ENCODE measurements at regions not wholly inside any gene's neighbourhood (a gene's known extent, or its start where the extent isn't known, plus 50 kb on each side); places are given as distances from the start of the nearest gene placed in this dataset.

DNA sequence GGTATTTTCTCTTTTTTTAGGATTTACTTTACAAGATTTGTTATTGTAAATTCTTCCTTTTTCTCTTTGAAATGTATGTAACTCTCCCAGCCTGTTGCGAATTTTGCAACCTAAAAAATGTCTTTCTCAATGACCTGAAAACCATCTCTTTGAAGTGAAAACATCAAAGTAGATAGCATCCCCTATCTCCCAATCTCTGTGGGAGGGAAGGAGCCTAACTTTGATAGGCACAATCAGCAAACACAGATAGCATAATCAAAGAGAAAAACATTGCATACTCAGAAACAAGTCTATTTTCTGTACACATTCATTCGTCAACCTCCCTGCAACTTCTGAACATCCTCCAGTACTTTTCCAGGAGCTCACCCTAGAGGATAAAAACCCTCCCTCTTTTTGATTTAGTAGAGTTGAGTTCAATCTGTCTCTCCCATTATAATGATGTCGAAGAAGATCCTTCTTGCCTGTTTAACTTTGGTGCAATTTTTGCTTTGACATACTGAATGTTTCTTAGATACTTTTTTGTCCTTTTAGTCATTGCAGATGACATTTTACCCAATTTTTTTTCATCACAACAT, 849.2 kb upstream of the LRFN5 start:
- Histone ChIP-seq H3K9me3 (no peaks in the 10 kb centered on the region), H3K4me1 (no peaks in the 10 kb centered on the region), H3K4me3 (no peak overlapping the region), H3K36me3 (replicated peaks in 1 of 2; ENCODE audit: insufficient read depth in 1 of 2, low read depth in 2 of 2) (no peaks in the 10 kb centered on the region), H3K27me3 (no peaks in the 10 kb centered on the region), H3K27ac (no peak overlapping the region)
- intact Hi-C loops (cut with DNase I): no loop called here
- TF ChIP-seq, protein P1, sequence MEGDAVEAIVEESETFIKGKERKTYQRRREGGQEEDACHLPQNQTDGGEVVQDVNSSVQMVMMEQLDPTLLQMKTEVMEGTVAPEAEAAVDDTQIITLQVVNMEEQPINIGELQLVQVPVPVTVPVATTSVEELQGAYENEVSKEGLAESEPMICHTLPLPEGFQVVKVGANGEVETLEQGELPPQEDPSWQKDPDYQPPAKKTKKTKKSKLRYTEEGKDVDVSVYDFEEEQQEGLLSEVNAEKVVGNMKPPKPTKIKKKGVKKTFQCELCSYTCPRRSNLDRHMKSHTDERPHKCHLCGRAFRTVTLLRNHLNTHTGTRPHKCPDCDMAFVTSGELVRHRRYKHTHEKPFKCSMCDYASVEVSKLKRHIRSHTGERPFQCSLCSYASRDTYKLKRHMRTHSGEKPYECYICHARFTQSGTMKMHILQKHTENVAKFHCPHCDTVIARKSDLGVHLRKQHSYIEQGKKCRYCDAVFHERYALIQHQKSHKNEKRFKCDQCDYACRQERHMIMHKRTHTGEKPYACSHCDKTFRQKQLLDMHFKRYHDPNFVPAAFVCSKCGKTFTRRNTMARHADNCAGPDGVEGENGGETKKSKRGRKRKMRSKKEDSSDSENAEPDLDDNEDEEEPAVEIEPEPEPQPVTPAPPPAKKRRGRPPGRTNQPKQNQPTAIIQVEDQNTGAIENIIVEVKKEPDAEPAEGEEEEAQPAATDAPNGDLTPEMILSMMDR (IDR thresholded peaks at IDR 0.05): no peak
- TF ChIP-seq POLR2A (IDR thresholded peaks at IDR 0.05): no peak
- ATAC-seq (no peak), DNase-seq (no peak)
- WGBS, 2 donors: 39 to 41% methylated on average over 3 of the region's 3 CpGs

DNA sequence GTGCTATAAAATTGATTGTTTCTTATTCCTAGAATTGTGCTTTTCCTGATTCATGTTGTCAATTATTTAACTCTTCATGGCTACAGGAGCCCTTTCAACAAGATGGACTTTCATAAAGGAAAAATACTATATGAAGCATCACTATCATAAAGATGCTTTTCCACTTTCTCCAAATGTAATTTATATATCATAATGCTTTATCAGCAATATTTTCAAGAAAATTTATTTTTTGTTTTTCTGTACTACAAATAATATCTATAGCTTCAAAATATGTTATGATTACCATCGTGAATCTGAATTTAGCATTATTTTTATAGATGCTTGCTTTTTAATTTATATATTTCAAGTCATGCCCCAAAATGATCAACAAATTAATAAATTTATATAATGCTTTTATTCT, 873.5 kb upstream of the LRFN5 start:
- ATAC-seq: no peak
- no peak for TF ChIP-seq POLR2A (IDR thresholded peaks at IDR 0.05)
- 64 to 67% methylated on average over 1 of the region's 1 CpG for WGBS, 2 donors
- no peak for DNase-seq
- H3K36me3 ChIP-seq (replicated peaks in 1 of 2; ENCODE audit: insufficient read depth in 1 of 2, low read depth in 2 of 2): no peaks in the 10 kb centered on the region
- H3K27me3 ChIP-seq: no peaks in the 10 kb centered on the region
- no peaks in the 10 kb centered on the region for H3K4me1 ChIP-seq
- H3K9me3 ChIP-seq: no peaks in the 10 kb centered on the region
- no peak overlapping the region for H3K27ac ChIP-seq
- intact Hi-C loops (cut with DNase I): no loop called here
- no peak overlapping the region for H3K4me3 ChIP-seq

DNA sequence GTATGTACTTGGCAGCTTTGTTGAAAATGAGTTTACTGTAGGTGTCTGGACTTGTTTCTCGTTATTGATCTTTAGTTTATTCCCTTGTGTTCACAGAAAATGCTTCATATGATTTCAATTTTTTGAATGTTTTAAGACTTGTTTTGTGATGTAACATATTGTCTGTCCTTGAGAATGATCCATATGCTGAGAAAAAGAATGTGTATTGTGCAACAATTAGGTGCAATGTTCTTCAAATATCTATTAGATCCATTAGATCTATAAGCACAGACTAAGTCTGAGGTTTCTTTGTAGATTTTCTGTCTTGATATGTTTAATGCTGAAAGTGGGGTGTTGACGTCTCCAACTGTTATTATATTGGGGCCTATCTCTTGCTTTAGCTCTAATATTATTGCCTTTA, 879.6 kb upstream of the LRFN5 start:
- Histone ChIP-seq H3K36me3 (replicated peaks in 1 of 2; ENCODE audit: insufficient read depth in 1 of 2, low read depth in 2 of 2) (no peaks in the 10 kb centered on the region), H3K9me3 (no peaks in the 10 kb centered on the region), H3K27me3 (no peaks in the 10 kb centered on the region), H3K27ac (no peak overlapping the region), H3K4me1 (no peaks in the 10 kb centered on the region), H3K4me3 (no peak overlapping the region)
- ATAC-seq (no peak), DNase-seq (no peak)
- intact Hi-C loops (cut with DNase I): no loop called here
- WGBS, 2 donors: 47 to 53% methylated on average over 2 of the region's 2 CpGs
- TF ChIP-seq, protein P1 (IDR thresholded peaks at IDR 0.05): no peak
- TF ChIP-seq POLR2A (IDR thresholded peaks at IDR 0.05): no peak

DNA sequence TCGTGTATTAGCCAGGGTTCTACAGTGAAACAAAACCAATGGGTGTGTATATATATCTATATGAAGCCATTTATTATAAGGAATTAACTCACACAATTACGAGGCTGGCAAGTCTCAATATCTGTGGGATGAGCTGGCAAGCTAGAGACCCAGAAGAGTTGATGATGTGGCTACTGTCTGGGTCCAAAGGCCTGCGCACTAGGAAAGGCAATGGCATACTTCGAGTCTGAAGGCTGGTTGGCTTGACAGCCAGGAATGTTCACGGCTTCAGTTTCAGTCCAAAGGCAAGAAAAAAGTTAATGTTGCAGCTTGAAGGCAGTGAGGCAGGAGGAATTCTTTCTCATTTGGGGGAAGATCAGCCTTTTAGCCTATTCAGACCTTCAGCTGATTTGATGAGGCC, 893.3 kb upstream of the LRFN5 start:
- Histone ChIP-seq H3K36me3 (replicated peaks in 1 of 2; ENCODE audit: insufficient read depth in 1 of 2, low read depth in 2 of 2) (no peaks in the 10 kb centered on the region), H3K9me3 (peaks cover 0 to 8% (median 0%) of the 10 kb centered on the region in 3 donors), H3K27ac (no peak overlapping the region), H3K27me3 (no peaks in the 10 kb centered on the region), H3K4me1 (no peaks in the 10 kb centered on the region), H3K4me3 (no peak overlapping the region)
- intact Hi-C loops (cut with DNase I): no loop called here
- WGBS, 2 donors: 54 to 56% methylated on average over 5 of the region's 5 CpGs
- TF ChIP-seq POLR2A (IDR thresholded peaks at IDR 0.05): no peak
- TF ChIP-seq, protein P1 (IDR thresholded peaks at IDR 0.05): no peak
- DNase-seq: no peak
- no peak for ATAC-seq

DNA sequence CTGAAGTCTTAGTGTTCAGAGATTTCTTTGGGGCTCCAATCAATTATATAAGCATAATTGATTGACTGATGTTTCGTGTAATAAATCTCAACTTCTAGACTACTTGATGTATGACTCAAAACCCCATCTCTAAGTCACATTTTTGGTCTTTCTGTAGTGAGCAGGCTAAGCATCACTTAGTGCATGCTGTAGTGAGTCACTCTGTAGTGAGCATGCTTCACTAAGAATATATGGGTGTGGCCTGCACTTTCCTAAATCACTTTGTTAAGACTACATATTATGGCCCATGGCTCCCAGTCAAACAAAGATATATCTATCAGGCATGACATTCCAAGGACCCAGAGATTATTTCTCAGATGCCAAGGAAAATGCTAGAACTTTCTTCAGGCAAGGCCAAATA, 909.4 kb upstream of the LRFN5 start:
- intact Hi-C loops (cut with DNase I): no loop called here
- DNase-seq: no peak

More for the DNA sequence above, 909.4 kb upstream of the LRFN5 start:
- 21 to 36% methylated on average over 1 of the region's 1 CpG for WGBS, 2 donors
- Histone ChIP-seq H3K27ac (no peak overlapping the region), H3K4me1 (no peaks in the 10 kb centered on the region), H3K36me3 (replicated peaks in 1 of 2; ENCODE audit: insufficient read depth in 1 of 2, low read depth in 2 of 2) (no peaks in the 10 kb centered on the region), H3K4me3 (no peak overlapping the region), H3K27me3 (no peaks in the 10 kb centered on the region), H3K9me3 (no peaks in the 10 kb centered on the region)
- TF ChIP-seq, protein P1 (IDR thresholded peaks at IDR 0.05): no peak
- TF ChIP-seq POLR2A (IDR thresholded peaks at IDR 0.05): no peak
- no peak for ATAC-seq
